SK-N-SH (cell line): ENCODE measurements at regions not wholly inside any gene's neighbourhood (a gene's known extent, or its start where the extent isn't known, plus 50 kb on each side); places are given as distances from the start of the nearest gene placed in this dataset.

Experiments
- CTCF ChIP-seq: fragments of 200-600 bp; sonication (generic); IDR thresholded peaks from 2 replicates; pipeline ENCODE4 v1.6.1; 2017; ENCODE audit warnings: antibody characterized with exemption, mild to moderate bottlenecking, moderate library complexity
- EZH2phosphoT487 ChIP-seq: fragments of 200-600 bp; sonication (generic); IDR thresholded peaks from 2 replicates; pipeline ENCODE4 v1.6.1; 2017; ENCODE audit warnings: low read depth, mixed run types, mild to moderate bottlenecking, antibody characterized with exemption, moderate library complexity, borderline replicate concordance
- FOSL2 ChIP-seq: IDR thresholded peaks from 2 replicates; pipeline ENCODE4 v1.4.0; 2012; ENCODE audit warnings: low read depth, mild to moderate bottlenecking, moderate library complexity, borderline replicate concordance
- FOXM1 ChIP-seq: IDR thresholded peaks from 2 replicates; pipeline ENCODE4 v1.4.0; 2012; ENCODE audit warnings: low read depth, mild to moderate bottlenecking
- MAX ChIP-seq: IDR thresholded peaks from 2 replicates; pipeline ENCODE4 v1.4.0; 2012; ENCODE audit warnings: low read depth
- MEF2A ChIP-seq: IDR thresholded peaks from 2 replicates; pipeline ENCODE4 v1.4.0; 2012; ENCODE audit warnings: low read depth, borderline replicate concordance
- POLR2AphosphoS5 ChIP-seq: IDR thresholded peaks from 2 replicates; pipeline ENCODE4 v1.6.1; 2012; ENCODE audit warnings: low read depth, low read length
- RAD21 ChIP-seq: IDR thresholded peaks from 2 replicates; pipeline ENCODE4 v1.6.1; 2012; ENCODE audit warnings: mild to moderate bottlenecking, low read length
- RCOR1 ChIP-seq: fragments of 150-350 bp; IDR thresholded peaks from 2 replicates; pipeline ENCODE4 v1.6.1; 2017; ENCODE audit warnings: antibody characterized with exemption, low read length
- SMC3 ChIP-seq: IDR thresholded peaks from 2 replicates; pipeline ENCODE4 v1.6.1; 2012; ENCODE audit warnings: low read depth, low read length, improper control_type of control experiment
- TAF1 ChIP-seq: IDR thresholded peaks from 2 replicates; pipeline ENCODE4 v1.6.1; 2012; ENCODE audit warnings: low read depth, mild to moderate bottlenecking, low read length, moderate library complexity, borderline replicate concordance
- YY1 ChIP-seq: IDR thresholded peaks from 2 replicates; pipeline ENCODE4 v1.4.0; 2012; ENCODE audit warnings: low read depth, mild to moderate bottlenecking

- no peak for TF ChIP-seq CTCF
- TF ChIP-seq POLR2AphosphoS5, result no peak
- TF ChIP-seq MAX, result no peak
- TF ChIP-seq EZH2phosphoT487, result no peak
- TF ChIP-seq FOXM1, result no peak
- no peak for TF ChIP-seq YY1
- no peak for TF ChIP-seq FOSL2
- no peak for TF ChIP-seq MEF2A
- TF ChIP-seq RAD21, result no peak
- TF ChIP-seq TAF1, result no peak
- no peak for TF ChIP-seq RCOR1
- TF ChIP-seq SMC3, result no peak
Observed at GRCh38 chr12:84218406-84218805, 694.2 kb downstream of the SLC6A15 start.
